HG03066 (cell line): ENCODE measurements at regions not wholly inside any gene's neighbourhood (a gene's known extent, or its start where the extent isn't known, plus 50 kb on each side); places are given as distances from the start of the nearest gene placed in this dataset.
"Not testable (repeated sequence)": the region's sequence is repeated elsewhere in the genome, so short reads cannot be mapped to it uniquely, and the experiment has no call there.

Experiments
- ATAC-seq: cut with Tn5 transposase; IDR thresholded peaks from one replicate; pipeline ENCODE4 v1.9.1; 2021; ENCODE audit warnings: low read depth; ENCODE audit not compliant: unreplicated experiment

DNA sequence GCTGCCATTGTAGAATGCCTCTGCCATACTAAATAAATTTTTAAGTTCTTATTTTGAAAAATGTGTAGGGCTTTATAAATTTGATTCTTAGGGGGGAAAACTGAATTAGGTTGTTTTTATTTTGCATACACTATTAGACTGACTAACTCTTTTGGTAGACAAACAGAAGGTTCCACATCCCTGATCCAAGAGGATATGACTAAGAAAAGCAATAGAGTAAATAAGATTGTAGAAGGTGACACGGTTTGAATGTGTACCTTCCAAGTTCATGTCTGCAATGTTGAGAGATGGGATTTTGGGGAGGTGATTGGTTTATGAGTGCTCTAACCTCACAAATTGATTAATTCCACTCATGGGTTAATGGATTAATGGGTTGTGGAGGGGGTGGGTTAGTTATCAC lies 127.9 kb downstream of the GLUL start:
- no peak for ATAC-seq

DNA sequence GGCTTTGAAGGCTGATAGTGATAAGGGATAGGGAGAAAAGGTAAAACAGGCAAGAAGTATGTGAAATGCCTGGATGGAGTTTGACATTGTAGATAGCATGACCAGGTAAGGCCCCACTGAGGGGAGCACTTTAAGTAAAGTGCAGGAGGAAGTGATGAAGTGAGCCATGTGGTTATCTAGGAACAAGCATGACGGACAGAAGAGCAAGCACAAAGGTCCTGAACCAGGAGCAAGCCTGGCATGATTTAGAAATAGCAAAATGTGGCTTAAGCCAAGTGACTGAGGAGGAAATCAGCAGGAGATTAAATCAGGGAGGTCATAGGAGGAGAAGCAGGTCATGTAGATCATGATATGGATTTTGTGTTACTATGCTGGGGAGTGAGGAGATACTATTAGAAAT lies 129.2 kb downstream of the GLUL start:
- no peak for ATAC-seq

DNA sequence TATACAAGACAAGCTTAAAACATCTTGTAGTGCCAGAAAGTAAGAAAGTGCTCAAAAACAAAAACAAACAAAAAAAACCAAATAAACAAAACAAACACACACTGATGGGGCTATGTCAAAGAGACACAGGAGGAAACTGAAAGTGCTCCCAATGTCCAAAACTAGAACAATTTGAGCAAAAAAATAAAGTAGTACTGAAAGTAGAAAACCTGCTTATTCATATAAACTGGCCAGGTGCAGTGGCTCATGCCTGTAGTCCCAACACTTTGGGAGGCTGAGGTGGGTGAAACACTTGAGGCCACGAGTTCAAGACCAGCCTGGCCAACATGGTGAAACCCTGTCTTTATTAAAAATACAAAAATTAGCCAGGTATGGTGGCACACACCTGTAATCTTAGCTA lies 129.9 kb downstream of the GLUL start:
- no peak for ATAC-seq

DNA sequence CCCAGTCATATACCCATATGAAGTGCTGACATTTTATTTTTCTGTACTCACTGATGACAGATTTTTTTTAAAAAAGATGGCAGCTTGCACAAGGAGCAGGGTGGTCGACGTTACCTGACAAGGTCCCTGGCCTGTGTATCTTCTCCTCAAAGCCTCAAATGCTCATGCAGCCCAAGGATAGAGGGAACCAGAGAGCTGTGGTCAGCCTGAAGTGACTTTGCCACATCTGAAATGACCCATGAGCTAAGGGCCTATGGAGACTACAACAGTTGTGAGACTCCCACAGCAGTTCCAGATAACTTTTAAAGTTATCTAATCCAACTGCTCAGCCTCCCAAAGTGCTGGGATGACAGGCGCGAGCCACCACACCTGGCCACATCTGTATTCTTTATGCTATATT lies 131.1 kb downstream of the GLUL start:
- ATAC-seq: no peak

DNA sequence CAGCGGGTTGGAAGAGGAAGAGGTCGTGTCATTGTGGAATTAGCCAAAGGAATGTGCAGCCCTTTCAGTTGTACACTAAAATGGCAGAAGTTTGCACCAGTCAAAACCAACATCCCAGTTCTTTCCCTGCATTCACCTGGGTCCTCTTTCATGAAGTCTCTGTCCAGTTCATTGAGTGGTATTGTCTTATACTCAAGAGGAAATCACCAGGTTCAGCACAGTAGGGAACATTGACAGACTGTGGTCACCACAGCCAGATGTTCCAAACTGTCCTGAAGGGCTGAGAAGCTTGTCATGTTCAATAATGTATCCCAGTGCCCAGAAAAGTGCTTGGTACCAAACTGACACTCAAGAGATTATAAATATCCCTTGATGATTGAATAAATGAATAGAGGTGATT lies 131.6 kb downstream of the GLUL start:
- ATAC-seq: no peak

DNA sequence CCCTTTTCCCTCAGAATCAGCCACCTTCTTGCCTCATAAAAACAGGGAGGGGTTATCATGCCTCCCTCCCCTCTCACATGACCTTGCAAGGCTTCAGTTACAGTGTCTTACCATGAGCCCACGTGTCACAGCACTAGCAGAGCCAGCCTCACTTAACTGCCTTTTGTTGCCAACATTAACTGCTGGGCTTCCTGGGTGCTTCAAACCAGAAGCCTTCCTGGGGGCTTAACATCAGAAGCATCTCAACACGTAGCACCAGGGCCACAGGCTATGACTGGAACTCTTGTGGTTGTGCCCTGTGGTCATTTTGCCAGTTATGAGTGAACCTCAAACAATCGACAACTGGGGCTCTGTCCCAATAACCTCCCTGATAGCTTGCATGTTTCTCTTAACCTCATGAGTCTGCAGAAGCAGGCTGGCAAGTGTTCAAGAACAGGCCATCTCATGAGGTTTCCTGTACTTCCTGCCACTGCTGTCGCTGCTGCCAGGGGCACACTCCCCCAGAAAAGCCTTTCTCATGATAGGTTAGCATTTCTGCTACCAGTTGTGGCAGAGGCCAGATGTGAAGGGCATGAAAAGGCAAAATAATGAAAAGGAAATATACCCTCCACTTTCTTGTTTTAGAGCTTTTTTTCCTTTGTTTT lies 132.2 kb downstream of the GLUL start:
- no peak for ATAC-seq

DNA sequence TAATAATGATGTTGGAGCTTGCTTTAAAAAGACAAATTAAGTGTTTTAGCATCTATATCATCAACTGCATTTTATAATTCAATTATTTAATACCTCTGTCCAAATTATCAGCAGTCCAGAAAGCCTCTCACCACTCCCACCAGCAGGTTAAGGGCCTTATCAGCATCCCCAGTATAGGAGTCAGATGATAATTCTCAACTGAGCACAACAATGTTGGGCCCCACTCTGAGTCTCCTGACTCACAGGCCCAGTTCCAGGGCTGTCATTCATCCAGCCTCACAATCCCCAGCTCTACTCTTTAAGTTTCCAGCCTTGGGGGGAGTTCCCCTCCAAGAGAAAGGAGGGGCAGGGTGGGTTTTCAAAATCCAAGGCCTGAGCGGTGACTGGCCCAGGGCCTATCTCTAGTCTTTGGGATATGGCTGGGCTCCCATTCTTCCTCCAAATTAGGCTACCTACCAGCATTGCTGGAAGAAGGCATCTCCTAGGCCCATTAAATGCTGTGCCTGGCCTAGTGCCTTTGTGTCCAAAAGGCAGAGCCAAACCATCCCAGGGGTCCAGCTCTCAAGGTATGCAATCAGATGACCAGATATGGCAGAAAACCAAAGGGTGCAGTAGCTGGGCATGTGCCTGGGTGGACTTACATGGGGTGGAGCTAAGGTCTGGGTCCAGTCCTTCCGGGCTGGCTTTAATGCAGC lies 134.1 kb downstream of the GLUL start:
- ATAC-seq: no peak

DNA sequence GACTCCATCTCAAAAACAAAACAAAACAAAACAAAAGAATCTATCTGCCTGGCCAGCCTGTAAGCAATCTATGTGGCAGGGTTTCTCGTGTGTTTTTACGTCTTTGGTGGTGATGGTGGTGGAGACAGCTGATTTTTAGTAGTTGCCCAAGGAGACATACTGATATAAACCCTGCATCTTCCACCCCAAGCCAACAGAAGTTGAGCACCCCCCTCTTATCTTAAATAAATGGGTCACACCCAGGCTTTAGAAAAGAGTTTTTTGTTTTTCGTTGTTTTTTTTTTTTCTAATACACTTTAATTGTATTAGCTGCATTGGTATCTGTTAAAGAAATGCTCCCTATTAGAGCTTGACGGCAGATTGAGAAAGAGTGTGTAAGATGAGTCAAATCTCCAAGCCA lies 134.7 kb downstream of the GLUL start:
- ATAC-seq: no peak

DNA sequence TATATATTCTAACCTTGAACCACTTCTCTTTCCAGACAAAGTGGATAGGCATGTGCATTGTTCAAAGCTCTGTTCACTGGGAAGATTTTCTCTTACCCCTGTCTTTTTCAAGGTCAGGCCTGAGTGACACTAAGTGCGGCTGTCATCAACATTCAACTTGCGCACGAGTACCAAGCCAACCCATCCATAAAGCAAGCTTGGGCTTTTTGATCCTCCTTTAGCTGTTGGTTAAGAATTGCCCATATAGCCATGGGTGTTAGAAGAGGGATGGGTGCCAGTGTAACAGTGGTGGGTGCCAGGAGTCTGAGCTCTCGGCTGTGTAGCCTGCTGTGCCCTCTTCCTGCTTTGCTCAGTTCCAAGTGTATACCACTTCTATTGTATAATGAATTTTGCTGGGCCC lies 136.1 kb downstream of the GLUL start:
- ATAC-seq: no peak

DNA sequence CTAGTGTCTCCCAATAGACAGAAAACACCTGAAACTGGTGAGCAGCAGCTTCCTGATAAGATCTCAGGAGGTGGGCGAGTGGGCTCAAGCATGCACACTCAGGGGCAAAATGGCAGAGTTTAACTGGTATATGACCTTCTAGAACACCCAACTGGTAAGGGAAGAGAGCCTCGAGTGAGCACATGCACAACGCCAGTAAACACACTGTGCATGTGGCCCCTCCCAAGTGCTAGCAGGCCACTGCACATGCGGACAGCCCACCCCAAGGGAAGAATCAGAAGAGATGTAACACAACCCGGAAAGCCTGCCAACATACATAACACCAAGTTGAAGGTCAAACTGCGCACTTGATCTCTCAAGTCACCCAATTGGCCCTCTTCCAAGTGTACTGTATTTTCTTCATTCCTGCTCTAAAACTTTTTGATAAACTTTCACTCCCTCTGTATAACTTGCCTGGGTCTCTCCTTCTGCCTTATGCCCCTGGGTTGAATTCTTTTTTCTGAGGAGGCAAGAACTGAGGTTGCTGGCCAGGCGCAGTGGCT lies 138.2 kb downstream of the GLUL start:
- no peak for ATAC-seq

DNA sequence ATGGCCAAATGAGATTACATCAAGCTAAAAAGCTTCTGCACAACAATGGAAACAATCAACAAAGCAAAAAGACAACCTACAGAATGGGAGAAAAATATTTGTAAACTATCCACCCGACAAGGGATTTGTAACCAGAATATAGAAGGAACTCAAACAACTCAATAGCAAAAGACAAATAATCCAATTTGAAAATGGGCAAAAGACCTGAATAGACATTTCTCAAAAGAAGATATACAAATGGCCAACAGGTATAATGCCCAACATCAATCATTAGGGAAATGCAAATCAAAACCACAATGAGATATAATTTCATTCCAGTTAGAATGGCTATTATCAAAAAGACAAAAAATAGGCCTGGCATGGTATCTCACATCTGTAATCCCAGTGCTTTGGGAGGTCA lies 140.0 kb downstream of the GLUL start:
- ATAC-seq: no peak

DNA sequence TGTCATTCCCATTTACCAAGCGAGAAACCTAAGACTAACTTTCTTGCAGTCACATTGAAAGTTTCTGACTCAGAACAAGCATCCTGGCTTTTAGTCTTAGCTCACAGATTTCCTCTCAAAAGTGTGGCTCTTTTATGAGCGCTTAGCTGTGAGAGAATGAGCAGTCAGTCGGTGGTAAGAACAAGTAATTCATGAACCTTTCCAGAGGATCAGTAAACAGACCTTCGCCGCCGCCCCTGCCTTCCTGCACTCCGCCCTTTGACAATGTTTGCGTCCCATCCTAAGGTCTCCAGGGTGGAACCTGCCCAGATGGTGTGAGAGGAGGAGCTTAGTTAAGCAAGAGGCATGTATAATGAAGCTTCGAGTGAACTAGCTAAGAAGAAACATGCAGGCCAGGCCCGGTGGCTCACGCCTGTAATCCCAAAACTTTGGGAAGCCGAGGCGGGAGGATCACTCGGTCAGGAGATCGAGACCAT lies 142.4 kb downstream of the GLUL start:
- peak; percentile 83 for ATAC-seq

DNA sequence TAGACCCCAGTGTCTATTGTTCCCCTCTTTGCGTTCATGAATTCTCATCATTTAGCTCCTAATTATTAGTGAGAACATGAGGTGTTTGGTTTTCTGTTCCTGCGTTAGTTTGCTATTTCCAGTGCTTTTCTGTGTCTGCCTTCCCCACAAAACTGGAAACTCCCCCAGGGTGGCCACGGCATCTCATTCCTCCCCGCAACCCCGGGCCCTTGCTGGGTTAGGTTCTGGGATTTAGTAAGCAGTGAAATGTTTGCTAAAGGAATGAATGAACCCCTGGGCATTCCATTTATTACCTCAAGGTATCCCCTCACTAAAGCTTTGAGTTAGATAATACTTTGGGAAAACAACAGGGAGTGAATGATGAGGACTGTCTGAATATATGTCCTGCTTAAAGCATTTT lies 142.9 kb downstream of the GLUL start:
- no peak for ATAC-seq

DNA sequence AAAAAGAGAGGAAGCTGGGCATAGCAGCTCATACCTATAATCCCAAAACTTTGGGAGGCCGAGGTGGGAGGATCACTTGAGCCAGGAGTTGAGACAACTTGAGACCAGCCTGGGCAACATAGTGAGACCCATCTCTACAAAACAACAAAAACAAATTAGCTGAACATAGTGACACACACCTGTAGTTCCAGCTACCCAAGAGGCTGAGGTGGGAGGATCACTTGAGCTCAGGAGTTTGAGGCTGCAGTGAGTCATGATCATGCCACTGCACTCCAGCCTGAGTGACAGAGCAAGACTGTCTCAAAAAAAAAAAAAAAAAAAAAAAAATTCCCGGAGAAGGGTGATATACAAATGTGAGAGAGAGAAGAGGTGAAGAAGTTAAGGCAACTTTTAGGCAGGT lies 143.8 kb downstream of the GLUL start:
- not testable (repeated sequence) for ATAC-seq

DNA sequence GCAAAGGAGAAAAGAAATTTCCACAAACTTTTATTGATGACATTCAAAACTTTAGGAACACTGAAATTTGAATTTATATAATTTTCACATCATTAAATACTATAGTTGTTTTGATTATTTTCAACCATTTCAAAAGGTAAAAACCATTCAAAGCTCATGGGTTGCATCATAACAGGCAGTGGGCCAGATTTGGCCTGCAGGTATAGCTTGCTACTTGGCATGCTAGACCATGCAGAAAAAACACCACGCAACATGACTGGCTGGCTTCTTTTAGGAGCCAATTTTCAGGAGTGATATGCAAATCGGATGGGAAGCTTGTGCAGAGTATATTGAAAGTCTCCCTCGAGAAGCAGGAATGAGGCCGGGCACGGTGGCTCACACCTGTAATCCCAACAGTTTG lies 144.8 kb downstream of the GLUL start:
- no peak for ATAC-seq

DNA sequence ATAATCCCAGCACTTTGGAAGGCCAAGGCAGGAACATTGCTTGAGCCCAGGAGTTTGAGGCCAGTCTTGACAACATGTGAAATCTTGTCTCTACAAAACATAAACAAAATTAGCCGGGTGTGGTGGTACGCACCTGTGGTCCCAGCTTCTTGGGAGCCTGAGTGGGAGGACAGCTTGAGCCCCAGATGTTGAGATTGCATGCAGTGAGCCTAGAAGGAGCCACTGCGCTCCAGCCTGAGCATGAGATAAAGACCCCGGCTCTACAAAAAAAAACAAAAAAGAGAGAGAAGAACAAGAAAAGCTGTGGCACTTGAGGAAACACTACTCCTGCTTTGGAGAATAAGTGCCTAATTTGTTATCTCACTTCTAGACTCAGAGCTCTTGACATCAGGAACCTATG lies 146.6 kb downstream of the GLUL start:
- ATAC-seq: no peak

DNA sequence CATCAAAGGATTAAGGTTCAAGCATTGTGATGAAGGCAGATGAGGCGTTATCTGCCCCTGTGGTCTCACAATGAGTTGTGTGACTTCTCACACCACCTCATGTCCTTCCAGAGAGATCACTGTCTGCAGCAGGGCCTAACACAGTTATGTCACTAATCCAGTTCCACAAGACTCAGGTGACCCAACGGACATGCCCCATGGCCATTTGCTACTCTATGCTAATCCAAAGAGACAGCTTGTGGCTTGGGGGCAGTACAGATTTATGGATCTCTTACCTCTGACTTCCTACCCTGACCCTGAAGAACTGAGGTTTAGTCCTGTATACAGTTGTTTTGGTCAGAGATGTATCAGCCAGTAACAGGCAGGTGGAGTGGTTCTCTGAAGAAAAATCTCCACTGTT lies 147.1 kb downstream of the GLUL start:
- ATAC-seq: no peak

DNA sequence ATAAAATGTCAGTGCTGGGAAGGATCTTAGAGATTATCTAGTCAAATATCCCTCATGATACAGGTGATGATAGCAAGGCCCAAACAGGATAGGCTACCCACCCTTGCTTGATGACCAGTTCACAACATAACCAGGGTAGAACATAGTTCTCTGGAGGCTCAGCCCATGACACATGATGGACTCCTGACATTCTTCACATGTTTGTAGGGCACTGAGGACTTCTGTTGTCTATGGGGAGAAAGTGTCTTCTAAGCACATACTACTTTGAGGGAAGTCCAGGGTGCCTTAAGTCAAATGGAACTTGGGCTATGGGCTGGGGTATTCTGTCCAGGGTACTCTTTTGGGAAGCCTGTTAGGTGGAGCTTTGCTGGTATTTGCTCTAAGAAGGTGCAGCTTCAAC lies 148.9 kb downstream of the GLUL start:
- ATAC-seq: no peak

DNA sequence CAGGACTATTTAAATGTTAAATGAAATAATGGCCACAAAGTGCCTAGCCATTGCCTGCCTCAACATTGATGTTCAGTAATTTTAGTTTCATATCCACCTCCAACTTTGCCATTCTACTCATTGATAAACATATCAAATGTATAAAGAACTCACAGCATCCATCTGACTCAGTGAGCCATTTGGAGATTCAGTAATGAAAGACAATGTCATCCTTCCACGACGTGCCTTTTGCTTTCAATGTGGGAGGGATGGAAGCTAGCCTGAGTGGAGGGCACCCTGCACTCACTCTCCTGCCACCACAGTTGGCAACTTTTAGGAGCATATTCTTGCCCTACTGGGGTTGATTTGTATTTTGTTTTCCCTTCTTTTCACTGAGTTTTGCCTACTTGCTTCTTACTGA lies 151.5 kb downstream of the GLUL start:
- no peak for ATAC-seq

DNA sequence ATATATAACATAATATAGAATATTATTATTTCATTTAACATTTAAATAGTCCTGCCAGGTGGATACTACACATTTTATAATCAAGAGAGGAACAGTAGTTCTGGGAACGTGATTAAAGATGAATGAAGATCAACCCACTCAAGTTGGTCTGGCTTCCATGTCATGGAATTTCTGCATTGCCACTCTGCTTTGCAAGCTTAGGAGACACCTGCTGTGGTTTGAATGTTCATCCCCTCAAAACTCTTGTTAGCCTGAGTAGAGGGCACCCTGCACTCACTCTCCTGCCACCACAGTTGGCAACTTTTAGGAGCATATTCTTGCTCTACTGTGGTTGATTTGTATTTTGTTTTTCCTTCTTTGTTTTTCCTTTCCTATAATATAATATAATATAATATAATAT lies 153.2 kb downstream of the GLUL start:
- no peak for ATAC-seq

DNA sequence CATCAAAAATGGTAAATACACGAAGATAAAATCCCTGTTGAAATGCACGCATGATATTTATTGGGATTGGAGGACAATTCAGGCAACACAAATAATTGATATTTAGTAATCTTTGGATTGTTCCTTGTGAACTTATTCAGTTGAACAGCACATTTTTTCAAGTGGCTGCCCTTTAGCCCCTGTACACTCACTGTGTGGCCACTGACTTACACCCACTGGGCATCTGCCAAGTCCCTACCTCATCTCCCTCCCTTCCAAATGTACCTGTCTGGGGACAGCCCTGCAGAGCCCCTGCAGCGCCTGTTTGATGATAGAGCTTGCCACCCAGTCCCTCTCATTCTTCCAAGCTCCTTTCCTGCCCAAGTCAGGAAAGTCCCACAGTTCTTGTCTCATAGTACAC lies 154.3 kb downstream of the GLUL start:
- ATAC-seq: no peak

DNA sequence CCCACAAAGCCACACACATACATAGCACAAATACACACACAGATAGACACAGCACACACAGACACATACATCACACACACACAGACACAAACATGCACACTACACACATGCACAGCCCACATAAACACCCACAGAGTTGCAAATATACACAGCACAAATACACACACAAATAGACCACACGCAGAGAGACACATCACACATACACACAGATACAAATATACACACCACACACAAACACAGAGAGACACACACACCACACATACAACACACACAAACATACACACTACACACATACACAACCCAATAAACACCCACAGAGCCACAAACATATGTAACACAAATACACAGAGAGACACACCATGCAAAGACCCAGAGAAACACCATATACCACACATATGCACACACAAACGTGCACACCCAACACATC lies 154.9 kb downstream of the GLUL start:
- no peak for ATAC-seq
